DND-41 (cell line): ENCODE measurements at regions not wholly inside any gene's neighbourhood (a gene's known extent, or its start where the extent isn't known, plus 50 kb on each side); places are given as distances from the start of the nearest gene placed in this dataset.

ENCODE experiments used
- EZH2 ChIP-seq: IDR thresholded peaks from 3 replicates; pipeline ENCODE4 v1.6.1; 2012; ENCODE audit warnings: borderline replicate concordance, low read depth, mild to moderate bottlenecking, moderate library complexity, low read length, inconsistent platforms; ENCODE audit not compliant: severe bottlenecking
- TF ChIP-seq, protein P1 (sequence below): IDR thresholded peaks from 2 replicates; pipeline ENCODE4 v1.5.1; 2012; ENCODE audit warnings: borderline replicate concordance, low read length, moderate library complexity, mild to moderate bottlenecking; ENCODE audit not compliant: poor library complexity, severe bottlenecking; ENCODE audit errors: extremely low read depth

DNA sequence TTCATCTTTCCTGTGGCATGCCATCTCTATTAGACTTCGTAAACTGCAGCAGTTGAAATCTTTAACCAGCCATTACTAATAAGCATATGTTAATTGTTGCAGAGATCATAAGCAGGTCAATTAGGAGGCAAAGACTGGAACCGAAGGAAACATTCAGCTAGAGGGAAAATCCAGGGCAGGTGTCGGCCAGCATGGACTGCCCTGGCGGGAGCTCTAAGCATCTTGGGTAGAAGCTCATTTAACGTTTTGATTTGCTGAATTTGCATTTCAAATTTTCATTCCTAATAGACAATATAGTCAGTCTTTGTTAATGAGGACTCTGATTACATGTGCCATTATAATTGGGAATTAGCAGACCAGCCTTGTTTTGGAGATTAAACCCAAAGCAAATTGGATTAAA lies 238.6 kb downstream of the POU4F1 start:
- TF ChIP-seq, protein P1, sequence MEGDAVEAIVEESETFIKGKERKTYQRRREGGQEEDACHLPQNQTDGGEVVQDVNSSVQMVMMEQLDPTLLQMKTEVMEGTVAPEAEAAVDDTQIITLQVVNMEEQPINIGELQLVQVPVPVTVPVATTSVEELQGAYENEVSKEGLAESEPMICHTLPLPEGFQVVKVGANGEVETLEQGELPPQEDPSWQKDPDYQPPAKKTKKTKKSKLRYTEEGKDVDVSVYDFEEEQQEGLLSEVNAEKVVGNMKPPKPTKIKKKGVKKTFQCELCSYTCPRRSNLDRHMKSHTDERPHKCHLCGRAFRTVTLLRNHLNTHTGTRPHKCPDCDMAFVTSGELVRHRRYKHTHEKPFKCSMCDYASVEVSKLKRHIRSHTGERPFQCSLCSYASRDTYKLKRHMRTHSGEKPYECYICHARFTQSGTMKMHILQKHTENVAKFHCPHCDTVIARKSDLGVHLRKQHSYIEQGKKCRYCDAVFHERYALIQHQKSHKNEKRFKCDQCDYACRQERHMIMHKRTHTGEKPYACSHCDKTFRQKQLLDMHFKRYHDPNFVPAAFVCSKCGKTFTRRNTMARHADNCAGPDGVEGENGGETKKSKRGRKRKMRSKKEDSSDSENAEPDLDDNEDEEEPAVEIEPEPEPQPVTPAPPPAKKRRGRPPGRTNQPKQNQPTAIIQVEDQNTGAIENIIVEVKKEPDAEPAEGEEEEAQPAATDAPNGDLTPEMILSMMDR: no peak
- no peak for TF ChIP-seq EZH2
